Vagina (tissue), 2 donors: ENCODE measurements at regions not wholly inside any gene's neighbourhood (a gene's known extent, or its start where the extent isn't known, plus 50 kb on each side); places are given as distances from the start of the nearest gene placed in this dataset.

Experiments
- DNase-seq, 2 donors: peaks; one replicate each; pipeline ENCODE4 v3.0.0-alpha.2; 2017; ENCODE audit errors: extremely low spot score in 2 of 2
- H3K27ac ChIP-seq: fragments of 200-600 bp; sonication (generic); one replicate; pipeline ENCODE4 v1.5.1; 2019
- H3K27me3 ChIP-seq: fragments of 200-600 bp; sonication (generic); one replicate; pipeline ENCODE4 v1.5.1; 2019
- H3K36me3 ChIP-seq, 2 donors: fragments of 200-600 bp; sonication (generic); one replicate each; pipeline ENCODE4 v1.5.1; 2017 to 2019
- H3K4me1 ChIP-seq: fragments of 200-600 bp; sonication (generic); one replicate; pipeline ENCODE4 v1.5.1; 2019
- H3K4me3 ChIP-seq, 2 donors: fragments of 200-600 bp; sonication (generic); 1 replicate in 1 of 2; 2 replicates in 1 of 2; pipeline ENCODE4 v1.5.1; 2016 to 2019
- H3K9me3 ChIP-seq: fragments of 200-600 bp; sonication (generic); one replicate; pipeline ENCODE4 v1.5.1; 2019
- CTCF ChIP-seq, 3 experiments: fragments of 450-650 bp in 2 of 3; fragments of 200-600 bp in 1 of 3; sonication (generic) in 1 of 3; IDR thresholded peaks; one replicate each; pipeline ENCODE4 v1.5.1; 2017 to 2019; ENCODE audit warnings: antibody characterized with exemption in 3 of 3, mild to moderate bottlenecking in 2 of 3, moderate library complexity in 2 of 3
- POLR2A ChIP-seq, 2 donors: fragments of 450-650 bp; IDR thresholded peaks; one replicate each; pipeline ENCODE4 v1.6.1; 2017; ENCODE audit warnings: antibody characterized with exemption in 2 of 2, mild to moderate bottlenecking in 2 of 2, moderate library complexity in 2 of 2
- POLR2AphosphoS5 ChIP-seq, 2 donors: sonication (generic); formaldehyde crosslinking; IDR thresholded peaks; one replicate each; pipeline ENCODE4 v1.9.0; 2017; ENCODE audit warnings: antibody characterized with exemption in 2 of 2, mild to moderate bottlenecking in 2 of 2, low read depth in 1 of 2; ENCODE audit not compliant: insufficient read depth in 1 of 2
- intact Hi-C: fragments of 100-400 bp; cut with DNase I; formaldehyde crosslinking; loops from one replicate; pipeline ENCODE4 v1.15.1; 2023

GRCh38 chr14:85766295-85766694 lies 236.4 kb downstream of the FLRT2 start:
- intact Hi-C loops, result no loop called here
- no peak overlapping the region for H3K27ac ChIP-seq
- DNase-seq, result no peak
- H3K9me3 ChIP-seq, result no peaks in the 10 kb centered on the region
- no peaks in the 10 kb centered on the region for H3K4me1 ChIP-seq
- H3K4me3 ChIP-seq, result no peak overlapping the region
- H3K27me3 ChIP-seq, result no peaks in the 10 kb centered on the region
- TF ChIP-seq POLR2AphosphoS5 (IDR thresholded peaks at IDR 0.05; ENCODE audit: insufficient read depth in 1 of 2, low read depth in 1 of 2) (no peak), CTCF (IDR thresholded peaks at IDR 0.05) (no peak), POLR2A (IDR thresholded peaks at IDR 0.05) (no peak)
- no peaks in the 10 kb centered on the region for H3K36me3 ChIP-seq

- Histone ChIP-seq H3K4me1 (no peaks in the 10 kb centered on the region), H3K36me3 (no peaks in the 10 kb centered on the region), H3K9me3 (no peaks in the 10 kb centered on the region), H3K27me3 (no peaks in the 10 kb centered on the region), H3K4me3 (no peak overlapping the region), H3K27ac (no peak overlapping the region)
- TF ChIP-seq POLR2AphosphoS5 (IDR thresholded peaks at IDR 0.05; ENCODE audit: insufficient read depth in 1 of 2, low read depth in 1 of 2) (no peak), CTCF (IDR thresholded peaks at IDR 0.05) (no peak), POLR2A (IDR thresholded peaks at IDR 0.05) (no peak)
- intact Hi-C loops, result no loop called here
- no peak for DNase-seq
Observed at GRCh38 chr14:85764822-85765221, 234.9 kb downstream of the FLRT2 start.

GRCh38 chr14:85762526-85762925 lies 232.6 kb downstream of the FLRT2 start:
- intact Hi-C loops, result no loop called here
- H3K4me3 ChIP-seq, result no peak overlapping the region
- H3K27me3 ChIP-seq, result no peaks in the 10 kb centered on the region
- no peaks in the 10 kb centered on the region for H3K4me1 ChIP-seq
- no peak for DNase-seq
- H3K27ac ChIP-seq, result no peak overlapping the region
- H3K36me3 ChIP-seq, result no peaks in the 10 kb centered on the region
- TF ChIP-seq CTCF (IDR thresholded peaks at IDR 0.05) (no peak), POLR2AphosphoS5 (IDR thresholded peaks at IDR 0.05; ENCODE audit: insufficient read depth in 1 of 2, low read depth in 1 of 2) (no peak), POLR2A (IDR thresholded peaks at IDR 0.05) (no peak)
- no peaks in the 10 kb centered on the region for H3K9me3 ChIP-seq

- no peaks in the 10 kb centered on the region for H3K27me3 ChIP-seq
- no peaks in the 10 kb centered on the region for H3K9me3 ChIP-seq
- DNase-seq, result no peak
- H3K4me3 ChIP-seq, result no peak overlapping the region
- H3K4me1 ChIP-seq, result no peaks in the 10 kb centered on the region
- no peaks in the 10 kb centered on the region for H3K36me3 ChIP-seq
- no peak for TF ChIP-seq POLR2AphosphoS5 (IDR thresholded peaks at IDR 0.05; ENCODE audit: insufficient read depth in 1 of 2, low read depth in 1 of 2)
- TF ChIP-seq POLR2A (IDR thresholded peaks at IDR 0.05), result no peak
- TF ChIP-seq CTCF (IDR thresholded peaks at IDR 0.05), result no peak
- intact Hi-C loops, result no loop called here
- H3K27ac ChIP-seq, result no peak overlapping the region
Observed at GRCh38 chr14:85752175-85752574, 222.2 kb downstream of the FLRT2 start.

GRCh38 chr14:85744573-85744972 lies 214.6 kb downstream of the FLRT2 start:
- no peak overlapping the region for H3K27ac ChIP-seq
- H3K4me1 ChIP-seq, result no peaks in the 10 kb centered on the region
- H3K4me3 ChIP-seq, result no peak overlapping the region
- no peak for TF ChIP-seq POLR2AphosphoS5 (IDR thresholded peaks at IDR 0.05; ENCODE audit: insufficient read depth in 1 of 2, low read depth in 1 of 2)
- no peaks in the 10 kb centered on the region for H3K27me3 ChIP-seq
- no peaks in the 10 kb centered on the region for H3K9me3 ChIP-seq
- intact Hi-C loops, result no loop called here
- DNase-seq, result no peak
- H3K36me3 ChIP-seq, result no peaks in the 10 kb centered on the region

- Histone ChIP-seq H3K27me3 (no peaks in the 10 kb centered on the region), H3K36me3 (no peaks in the 10 kb centered on the region), H3K9me3 (no peaks in the 10 kb centered on the region), H3K4me1 (no peaks in the 10 kb centered on the region), H3K4me3 (no peak overlapping the region), H3K27ac (no peak overlapping the region)
- intact Hi-C loops, result no loop called here
- TF ChIP-seq POLR2AphosphoS5 (IDR thresholded peaks at IDR 0.05; ENCODE audit: insufficient read depth in 1 of 2, low read depth in 1 of 2), result no peak
- TF ChIP-seq CTCF (IDR thresholded peaks at IDR 0.05), result no peak
- no peak for TF ChIP-seq POLR2A (IDR thresholded peaks at IDR 0.05)
- no peak for DNase-seq
Observed at GRCh38 chr14:85732031-85732430, 202.1 kb downstream of the FLRT2 start.
